HG03025 (cell line): ENCODE measurements at regions not wholly inside any gene's neighbourhood (a gene's known extent, or its start where the extent isn't known, plus 50 kb on each side); places are given as distances from the start of the nearest gene placed in this dataset.

Experiments
- ATAC-seq: cut with Tn5 transposase; IDR thresholded peaks from one replicate; pipeline ENCODE4 v1.9.1; 2021; ENCODE audit warnings: mild to moderate bottlenecking, moderate library complexity; ENCODE audit not compliant: unreplicated experiment, low FRiP score

DNA sequence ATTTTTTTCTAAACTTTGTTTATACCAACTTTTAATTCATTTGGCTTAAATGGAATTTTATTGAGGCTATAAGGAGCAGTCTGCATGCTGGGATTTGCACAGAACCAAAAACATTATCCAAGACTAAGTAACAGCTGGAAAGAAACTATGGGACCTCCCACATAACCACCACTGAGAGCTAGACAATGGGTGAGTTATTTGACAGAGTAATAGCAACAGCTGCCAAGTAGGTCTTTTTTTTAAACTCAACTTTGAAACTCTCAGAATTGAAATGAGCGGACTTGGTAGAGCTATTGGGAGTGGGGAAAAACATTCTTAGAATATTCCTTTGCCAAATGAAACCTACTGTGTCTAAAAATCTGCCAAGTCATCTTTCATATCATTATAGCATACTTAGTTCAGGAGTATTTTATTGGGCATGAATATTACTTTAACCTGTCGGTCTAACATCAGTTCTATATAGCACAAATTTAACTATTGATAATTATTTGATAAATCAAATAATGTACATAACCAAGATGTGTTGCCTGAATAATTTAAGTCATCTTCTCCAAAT is 1428.0 kb downstream of the PCDH7 start:
- ATAC-seq: no peak

DNA sequence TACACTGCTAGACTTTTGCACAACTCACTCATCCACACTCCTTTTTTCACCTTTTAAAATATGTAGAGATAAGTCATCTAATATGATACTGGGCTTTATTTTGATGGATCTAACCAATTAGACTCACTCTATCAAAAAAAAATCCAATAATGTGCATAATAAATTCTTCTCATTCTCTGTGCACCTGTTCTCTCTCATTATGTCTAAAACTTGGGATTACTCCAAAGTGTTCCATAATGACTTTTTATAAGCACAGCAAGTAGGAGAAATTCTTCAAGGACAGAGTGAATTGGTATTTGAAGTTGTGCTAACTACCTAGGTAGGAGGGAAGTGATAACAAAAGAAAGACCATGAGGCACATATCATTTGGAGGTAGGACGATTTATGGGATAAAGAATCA is 1438.8 kb downstream of the PCDH7 start:
- no peak for ATAC-seq

DNA sequence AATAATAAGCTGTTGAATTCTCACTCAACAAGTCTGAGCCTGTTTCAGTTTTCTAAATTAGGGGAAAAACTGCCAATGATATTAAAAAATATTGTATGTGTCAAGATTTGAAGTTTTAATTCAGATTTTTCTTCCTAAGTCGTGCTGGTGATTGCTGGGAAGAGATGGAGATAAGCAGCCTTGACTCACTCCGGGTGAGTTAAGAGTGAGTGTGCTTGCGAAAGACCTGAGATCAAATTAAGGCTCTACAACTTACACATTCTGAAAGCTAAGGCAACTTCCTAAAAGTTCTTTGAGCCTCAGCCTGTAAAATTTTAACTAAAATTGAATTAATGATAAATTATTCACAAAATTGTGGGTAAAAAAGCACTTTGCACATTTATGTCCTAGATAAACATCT is 1441.2 kb downstream of the PCDH7 start:
- ATAC-seq: no peak

DNA sequence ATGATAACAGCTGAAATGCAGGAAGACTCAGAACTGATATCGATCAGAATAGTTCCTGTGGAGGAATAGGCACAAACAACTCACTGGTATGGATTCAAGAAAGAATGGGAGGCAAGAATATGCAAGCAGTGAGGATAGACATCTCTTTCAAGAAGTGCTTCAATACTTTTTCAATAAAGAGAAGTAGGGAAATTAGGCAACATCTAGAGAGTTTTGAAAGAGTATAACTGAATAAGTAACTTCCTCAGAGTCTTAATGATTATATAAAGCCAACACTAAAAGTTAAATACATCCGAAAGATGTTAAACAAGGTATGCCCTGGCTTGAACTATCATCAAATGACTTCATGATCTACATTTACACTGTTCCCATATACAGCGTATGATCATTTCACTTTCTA is 1443.0 kb downstream of the PCDH7 start:
- ATAC-seq: no peak

DNA sequence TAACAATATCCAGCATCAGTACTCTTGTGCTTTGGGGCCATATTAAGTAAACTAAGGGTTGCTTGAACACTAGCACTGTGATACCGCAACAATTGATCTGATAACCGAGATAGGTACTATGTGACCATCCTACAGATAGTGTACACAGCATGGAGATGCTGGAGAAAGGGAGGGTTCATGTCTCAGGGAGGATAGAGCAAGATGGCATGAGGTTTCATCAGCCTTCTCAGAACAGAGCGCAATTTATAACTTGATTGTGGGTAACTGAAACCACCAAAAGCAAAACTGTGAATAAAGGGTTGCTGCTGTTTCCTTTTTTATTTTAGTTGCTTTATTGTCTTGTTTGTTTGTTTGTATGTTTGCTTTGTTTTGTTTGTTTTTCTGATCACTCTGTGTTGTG is 1449.7 kb downstream of the PCDH7 start:
- no peak for ATAC-seq

DNA sequence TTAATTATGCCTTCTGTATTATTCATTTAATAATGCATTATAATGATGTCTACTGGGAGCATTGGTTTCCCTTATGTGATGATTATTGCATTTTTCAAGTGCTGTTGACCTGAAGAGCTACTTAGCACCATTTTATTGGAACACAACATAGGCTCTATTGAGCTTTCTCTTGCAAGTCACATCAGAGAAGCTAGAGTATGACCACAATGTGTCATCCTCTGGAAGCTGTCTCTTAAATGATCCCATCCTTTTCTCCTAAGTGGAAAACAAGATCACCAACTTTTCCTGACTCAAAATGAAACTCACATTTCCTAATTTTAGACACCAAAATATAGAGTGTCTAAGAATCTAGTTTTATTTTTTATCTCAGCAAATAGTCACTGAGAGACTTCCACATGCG is 1451.9 kb downstream of the PCDH7 start:
- no peak for ATAC-seq

DNA sequence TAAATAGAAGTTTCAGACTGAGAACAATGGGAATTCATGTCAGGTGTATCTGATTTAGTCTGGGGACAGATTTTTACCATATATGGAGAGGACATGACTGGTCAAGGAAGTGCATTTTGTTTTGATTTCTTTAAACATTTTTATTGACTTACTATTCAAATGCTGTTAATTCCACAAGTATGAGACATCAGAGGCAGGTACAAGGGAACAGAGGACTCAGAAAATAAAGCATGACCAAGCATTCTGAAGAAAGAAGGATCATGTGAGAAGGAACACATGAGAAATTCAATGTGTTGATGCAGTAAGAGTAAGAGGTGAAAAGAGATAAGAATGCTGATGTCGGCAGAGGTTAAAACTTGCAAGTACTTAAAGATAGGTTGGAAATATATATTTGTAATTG is 1452.6 kb downstream of the PCDH7 start:
- no peak for ATAC-seq

DNA sequence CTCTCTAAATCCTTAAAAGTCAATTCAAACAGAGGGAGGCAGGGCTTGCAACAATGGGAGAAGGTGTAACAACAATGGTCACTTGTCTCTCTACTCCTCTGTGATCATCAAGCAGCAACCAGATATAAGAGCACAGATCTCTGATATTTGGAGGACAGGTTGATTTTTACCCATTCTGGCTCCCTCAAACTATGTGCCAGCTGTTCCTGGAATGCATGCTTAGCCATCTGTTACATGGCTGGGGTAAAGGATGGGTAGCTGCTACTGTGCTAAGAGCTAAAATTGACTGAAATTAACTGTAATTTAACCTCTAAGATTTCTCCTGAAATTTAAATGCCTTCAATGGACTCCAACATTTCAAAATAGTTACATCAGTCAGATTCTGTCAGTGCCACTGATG is 1459.9 kb downstream of the PCDH7 start:
- ATAC-seq: no peak

DNA sequence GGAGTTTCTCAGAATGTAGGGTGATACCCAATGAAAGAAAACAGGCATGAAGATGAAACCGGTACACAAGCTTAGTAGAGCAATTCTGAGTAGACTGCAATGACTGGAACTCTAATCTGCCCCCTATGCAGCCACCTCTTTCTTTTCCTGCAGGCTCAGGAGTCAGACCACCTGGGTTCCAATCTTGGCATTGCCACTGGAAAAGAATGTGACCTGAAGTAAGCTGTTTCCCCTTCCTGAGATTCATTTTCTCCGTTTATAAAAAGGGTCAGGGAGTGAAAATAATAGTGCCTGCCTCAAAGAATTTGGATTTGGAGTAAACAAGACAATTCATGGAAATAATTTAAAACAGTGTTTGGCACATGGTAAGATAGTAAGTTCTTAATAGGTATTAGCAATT is 1464.0 kb downstream of the PCDH7 start:
- no peak for ATAC-seq

DNA sequence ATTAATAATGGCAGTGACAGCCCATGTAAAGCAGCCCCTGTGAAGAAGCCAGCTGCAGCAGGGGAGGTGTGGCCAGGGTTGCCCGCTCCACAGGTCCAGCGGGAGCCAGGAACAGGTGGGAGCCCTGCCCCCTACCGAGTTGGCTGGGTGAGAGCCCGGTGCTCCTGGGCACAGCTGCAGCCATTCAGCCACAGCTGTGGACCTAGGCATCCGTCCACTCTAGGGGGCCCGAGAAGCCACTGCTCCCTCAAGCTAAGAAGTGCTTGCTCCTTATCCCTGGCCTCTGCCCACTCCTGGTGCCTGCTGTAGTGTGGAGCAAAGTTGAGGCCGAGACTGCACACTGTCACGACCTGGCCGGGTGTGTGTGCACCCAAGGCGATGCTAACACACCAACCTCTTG is 1469.0 kb downstream of the PCDH7 start:
- no peak for ATAC-seq

DNA sequence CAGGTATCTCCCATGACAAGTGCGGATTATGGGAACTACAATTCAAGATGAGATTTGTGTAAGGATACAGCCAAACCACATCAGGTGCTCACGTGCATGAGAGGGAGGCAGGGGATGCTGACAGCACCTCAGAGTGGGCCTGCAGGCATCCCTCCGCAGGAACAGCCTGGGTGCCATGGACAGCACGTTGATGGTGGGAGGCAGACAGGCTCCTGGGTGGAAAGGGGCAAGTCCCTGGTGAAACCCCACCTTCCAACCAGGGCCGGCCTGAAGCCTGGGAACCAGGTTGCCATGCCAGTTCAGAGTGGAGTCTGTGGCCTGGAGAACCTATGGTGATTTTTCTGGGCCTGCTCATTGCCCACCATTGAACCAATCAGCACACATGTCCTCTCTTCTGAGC is 1469.6 kb downstream of the PCDH7 start:
- no peak for ATAC-seq

DNA sequence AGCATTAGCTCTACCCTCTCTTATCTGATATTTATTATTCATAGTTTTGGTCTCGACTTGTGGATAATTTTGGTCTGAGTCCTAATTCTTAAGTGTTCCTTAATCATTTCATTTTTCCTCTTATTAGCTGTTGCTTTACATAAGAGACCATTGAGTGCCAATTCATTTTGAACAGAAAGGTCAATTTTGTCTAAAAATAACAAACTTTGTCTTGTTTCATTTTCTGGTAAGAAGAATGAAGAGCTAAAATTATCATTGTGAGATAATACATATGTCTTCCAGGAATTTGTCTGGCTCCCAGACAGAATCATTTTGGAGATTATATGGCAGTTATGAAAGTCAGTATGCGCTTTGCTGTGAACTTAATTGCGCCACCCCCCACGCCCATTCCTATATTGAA is 1471.8 kb downstream of the PCDH7 start:
- no peak for ATAC-seq

DNA sequence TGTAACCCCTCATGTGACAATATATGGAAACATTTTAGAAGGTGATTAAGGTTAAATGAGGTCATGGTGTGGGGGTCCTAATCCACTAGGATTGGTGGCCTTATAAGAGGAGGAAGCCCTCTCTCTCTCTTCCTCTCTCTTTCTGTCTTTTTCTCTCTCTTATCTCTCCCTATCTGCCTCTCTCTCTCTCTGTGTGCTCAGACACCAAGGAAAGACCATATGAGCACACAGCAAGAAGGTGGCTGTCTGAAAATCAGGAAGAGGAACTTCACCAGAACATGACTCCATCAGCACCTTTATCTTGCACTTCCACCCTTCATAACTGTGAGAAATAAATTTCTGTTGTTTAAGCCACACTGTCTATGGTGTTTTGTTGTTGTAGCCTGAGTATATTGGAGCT is 1472.2 kb downstream of the PCDH7 start:
- no peak for ATAC-seq

DNA sequence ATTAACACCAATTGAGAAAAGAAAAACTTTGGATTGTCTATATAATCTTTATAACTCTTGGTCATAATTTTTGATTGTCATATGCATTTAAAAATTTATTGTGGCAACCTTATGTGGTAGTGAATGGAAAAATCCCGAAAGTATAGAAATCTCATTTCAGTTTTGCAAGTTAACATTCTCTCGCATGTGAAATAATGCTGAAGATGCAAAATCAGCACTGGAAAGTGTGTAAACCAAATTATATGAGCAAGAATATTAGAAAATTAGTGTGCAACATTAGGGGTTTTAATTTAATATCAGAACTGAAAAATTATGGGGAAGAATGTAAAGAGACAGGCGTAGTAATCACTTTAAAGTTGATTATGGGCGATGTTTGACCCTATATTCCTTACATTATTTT is 1472.8 kb downstream of the PCDH7 start:
- ATAC-seq: no peak

DNA sequence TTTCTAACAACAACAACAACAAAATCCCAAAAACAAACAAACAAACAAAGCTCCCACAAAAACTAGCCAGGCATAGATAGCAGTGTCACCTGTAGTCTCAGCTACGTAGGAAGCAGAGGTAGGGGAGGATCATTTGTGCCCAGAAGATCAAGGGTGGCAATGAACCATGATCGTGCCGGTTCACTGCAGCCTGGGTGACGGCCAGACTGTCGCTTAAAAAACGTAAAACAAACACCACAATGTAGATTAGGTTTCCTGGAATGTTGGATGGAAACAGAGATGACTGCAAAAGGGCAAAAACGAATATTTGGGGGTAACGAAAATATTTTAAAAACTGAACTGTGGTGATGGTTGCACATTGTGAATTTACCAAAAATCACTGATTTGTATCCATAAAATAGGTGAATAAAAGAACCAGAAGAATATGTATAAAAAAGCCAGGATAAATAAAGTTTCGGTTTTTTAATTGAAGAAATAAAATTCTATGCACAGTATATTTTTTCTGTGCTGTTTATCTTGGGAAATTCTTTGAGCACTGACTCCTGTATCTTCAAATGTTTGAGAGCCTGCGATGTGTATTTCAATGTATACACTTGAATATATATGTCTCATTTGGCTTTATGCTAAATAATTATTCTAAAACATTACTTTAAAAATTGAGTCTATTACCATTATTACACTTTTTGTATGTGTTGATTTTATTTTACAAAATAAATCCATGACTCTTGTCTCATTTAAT is 1477.0 kb downstream of the PCDH7 start:
- no peak for ATAC-seq

DNA sequence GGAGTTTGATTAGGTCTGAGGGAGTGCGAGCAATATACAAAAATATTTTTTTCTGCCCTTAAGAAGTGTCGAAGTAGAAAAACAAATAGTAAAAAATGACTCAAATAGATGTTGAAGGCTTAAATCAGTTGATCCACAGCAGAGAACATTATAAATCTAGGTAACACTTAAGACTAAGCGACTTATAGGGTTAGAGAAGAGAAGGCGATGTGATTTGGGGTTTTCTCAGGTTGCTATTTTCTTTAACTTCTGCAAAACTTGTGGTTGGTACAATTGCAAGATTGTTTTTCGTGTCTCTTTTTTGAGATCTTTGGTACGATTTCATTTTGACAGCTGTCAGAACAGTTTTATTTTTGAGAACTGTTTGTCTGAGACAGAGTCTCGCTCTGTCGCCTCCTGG is 1479.5 kb downstream of the PCDH7 start:
- ATAC-seq: no peak

DNA sequence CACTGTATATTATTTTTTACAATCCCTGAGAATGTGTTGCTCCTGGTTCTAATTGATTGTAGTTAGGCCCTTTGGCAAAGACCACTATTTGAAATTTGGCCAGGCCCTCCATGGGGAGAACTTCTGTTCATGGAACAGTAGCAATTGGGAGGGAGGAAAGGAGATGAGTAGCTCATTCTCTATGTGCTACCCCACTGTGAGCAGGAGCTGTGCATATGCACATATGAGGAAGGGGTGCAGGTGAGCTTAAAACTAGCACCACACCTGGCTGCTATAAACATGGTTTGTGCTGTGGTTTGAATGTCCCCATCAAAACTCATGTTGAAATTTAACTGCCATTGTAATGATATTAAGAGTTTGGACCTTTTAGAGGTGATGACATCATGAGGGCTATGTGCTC is 1483.2 kb downstream of the PCDH7 start:
- no peak for ATAC-seq

DNA sequence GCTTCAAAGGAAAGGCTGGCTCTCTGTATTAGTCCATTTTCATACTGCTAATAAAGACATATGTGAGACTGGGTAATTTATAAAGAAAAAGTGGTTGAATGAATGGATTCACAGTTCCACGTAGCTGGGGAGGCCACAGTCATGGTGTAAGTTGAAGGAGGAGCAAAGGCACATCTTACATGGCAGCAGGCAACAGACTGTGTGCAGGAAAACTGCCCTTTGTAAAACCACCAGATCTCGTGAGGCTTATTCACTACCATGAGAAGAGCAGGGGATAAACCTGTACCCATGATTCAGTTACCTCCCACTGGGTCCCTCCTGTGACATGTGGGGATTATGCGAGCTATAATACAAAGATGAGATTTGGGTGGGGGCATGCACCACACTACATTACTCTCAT is 1486.6 kb downstream of the PCDH7 start:
- ATAC-seq: no peak

DNA sequence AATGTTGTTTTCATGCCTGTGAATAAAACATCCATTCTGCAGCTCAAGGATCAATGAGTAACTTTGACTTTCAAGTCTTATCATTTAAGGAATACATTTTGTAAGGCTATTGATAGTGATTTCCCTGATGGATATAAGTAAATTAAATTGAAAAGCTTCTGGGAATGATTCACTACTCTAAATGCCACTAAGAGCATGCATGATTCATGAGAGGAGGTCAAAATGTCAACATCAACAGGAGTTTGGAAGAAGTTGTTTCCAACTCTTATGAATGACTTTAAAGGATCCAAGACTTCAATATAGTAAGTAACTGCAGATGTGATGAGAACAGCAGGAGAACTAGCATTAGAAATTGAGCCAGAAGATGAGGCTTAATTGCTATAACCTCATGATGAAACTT is 1487.3 kb downstream of the PCDH7 start:
- ATAC-seq: no peak

DNA sequence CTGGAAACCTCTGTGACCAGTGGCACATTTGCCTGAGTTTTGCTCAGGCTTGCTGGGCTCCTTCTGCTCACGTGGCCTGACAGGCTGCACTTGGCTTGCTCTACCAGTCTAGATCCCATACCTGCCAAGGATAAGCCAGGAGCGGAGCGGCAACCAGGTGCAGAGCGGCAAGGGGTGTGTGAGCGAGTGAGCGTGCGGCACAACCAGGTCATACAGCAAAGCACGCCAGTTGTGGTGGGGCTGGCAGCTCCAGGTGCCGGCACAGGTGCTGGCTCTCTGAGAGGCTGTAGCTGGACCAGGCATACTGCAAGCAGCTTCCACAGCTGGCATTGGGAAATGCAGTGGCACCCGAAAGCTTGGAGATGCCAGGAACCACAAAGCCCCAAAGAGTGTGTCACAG is 1495.1 kb downstream of the PCDH7 start:
- ATAC-seq: no peak

DNA sequence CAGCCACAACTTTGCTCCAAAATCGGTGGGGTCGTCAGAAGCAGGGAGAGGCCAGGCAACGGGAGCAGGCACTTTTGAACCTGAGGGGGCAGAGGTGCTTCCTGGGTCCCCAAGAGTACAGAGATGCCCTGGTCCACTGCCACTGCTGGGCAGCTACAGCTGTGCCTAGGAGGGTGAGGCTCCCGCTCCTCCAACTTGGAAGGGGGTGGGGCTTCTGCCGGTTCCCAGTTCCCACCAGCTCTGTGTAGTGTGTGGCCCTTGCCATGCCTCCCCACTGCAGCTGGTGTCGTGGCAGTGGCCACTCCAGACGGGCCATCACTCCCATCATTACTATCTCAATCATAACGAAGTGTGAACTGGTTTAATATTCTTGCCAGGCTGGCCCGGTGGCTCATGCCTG is 1496.3 kb downstream of the PCDH7 start:
- no peak for ATAC-seq

DNA sequence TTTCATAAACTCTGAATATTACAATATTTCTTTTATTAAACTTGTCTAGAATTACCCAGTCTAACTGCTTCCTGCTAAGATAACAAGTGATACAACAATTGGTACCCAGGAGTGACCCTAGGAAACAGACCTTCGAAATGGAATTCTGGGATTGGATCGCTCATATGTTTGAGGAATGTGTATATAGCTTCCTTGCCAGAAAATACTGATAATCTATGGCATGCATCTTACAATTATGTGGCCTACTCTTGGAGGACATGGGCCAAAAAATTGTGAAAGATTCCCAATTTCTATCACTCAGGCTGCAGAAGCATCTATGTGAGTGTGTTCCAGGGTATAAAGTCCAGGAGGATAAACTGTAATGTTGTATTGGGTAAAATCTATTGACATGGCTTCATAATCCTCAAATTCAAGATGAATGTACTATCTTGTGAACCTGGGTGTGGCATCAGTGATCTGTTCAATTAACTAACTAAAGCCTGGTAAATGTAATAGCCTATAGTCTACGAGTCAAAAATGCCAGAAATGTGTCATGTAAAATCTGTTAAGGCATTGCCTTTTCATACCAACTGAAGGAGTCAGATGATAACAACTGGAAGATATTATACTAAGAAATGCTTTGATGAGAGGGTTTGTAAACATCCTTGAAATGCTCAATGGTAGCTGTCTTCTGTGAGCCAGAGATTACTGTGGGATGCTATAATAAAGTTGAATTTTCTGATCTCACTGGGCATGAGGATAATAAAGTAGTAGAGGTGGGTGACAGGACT is 1499.3 kb downstream of the PCDH7 start:
- no peak for ATAC-seq
